HG03139 (cell line): ENCODE measurements at regions not wholly inside any gene's neighbourhood (a gene's known extent, or its start where the extent isn't known, plus 50 kb on each side); places are given as distances from the start of the nearest gene placed in this dataset.
"Not testable (repeated sequence)": the region's sequence is repeated elsewhere in the genome, so short reads cannot be mapped to it uniquely, and the experiment has no call there.

Experiments
- ATAC-seq: cut with Tn5 transposase; IDR thresholded peaks from one replicate; pipeline ENCODE4 v1.9.1; 2021; ENCODE audit not compliant: unreplicated experiment

GRCh38 chr4:11685481-11685880 lies 256.8 kb upstream of the HS3ST1 start:
- ATAC-seq, result no peak

GRCh38 chr4:11675051-11675800 lies 246.5 kb upstream of the HS3ST1 start:
- no peak for ATAC-seq

- ATAC-seq, result no peak
Measured at GRCh38 chr4:11670304-11670703, 241.6 kb upstream of the HS3ST1 start.

DNA sequence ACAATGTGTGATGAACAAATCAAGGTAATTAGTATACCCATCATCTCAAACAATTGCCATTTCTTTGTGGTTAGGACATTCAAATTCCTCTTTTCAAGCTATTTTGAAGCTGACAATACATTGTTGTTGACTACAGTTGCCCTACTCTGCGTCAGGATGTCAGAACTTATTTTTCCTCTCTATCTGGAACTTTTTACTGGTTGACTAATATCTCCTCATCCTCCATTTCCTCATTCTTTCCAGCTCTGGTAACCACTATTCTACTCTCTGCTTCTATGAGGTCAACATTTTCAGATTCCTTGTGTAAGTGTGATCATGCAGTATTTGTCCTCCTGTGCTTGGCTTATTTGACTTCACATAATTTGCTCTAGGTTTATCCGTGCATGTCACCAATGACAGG lies 240.5 kb upstream of the HS3ST1 start:
- ATAC-seq, result no peak

- no peak for ATAC-seq
Measured at GRCh38 chr4:11663114-11663513, 234.4 kb upstream of the HS3ST1 start.

DNA sequence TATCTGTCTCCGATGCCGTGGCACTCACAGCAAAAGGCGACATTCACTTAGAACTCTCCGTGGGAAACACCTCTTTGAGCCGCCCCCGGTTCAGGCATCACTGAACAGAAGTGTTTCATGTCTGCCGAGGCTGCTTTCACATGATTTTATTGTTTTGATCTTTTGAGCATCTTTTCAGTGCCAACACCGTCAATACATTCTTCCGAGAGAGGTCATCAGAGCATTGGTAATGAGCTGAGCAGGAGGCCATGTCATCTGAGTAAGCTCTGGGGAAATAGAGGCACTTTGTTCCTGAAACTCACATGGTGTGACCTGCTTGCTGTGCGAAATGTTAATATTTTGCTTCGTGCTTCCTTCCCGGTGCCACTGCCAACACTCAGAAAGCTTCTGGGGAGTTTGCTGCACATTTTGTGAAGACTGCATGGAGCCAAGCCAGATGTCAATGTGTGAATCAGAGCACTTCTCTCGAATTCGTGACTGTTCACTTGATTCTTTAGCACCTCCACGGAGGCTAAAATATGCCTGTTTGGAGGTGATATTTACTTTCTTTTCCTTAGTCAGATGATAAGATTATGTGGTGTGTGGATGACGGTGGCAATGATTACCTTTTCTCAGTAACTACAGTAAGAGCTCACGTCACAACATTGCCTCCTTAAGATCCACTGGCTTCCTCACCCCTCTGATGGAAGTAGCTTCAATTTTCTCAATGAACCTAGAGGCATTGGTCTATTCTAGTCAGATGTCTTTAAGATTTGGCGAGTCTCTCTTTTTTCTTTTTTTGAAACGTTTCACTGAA lies 222.3 kb upstream of the HS3ST1 start:
- ATAC-seq, result no peak

GRCh38 chr4:11647433-11647832 lies 218.7 kb upstream of the HS3ST1 start:
- no peak for ATAC-seq

GRCh38 chr4:11643081-11643480 lies 214.4 kb upstream of the HS3ST1 start:
- not testable (repeated sequence) for ATAC-seq

DNA sequence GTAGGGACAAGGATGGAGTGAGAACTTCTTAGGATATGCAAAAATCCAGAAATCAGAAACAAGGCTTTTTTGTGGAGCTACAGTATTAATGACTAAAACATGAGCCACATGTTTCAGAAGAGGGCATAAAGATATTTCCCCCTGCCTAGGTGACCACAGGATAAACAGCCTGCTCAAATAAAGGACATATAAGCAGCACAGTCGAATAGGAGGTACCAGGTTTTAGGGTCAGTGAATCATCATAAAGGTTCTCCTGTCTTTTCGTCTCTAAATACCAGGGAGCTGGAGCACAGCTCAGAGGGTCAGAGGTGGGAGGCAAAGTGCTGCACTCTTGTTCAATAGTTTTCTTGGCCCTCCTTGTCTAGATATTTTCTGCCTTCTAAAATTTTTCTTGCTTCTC lies 211.9 kb upstream of the HS3ST1 start:
- ATAC-seq, result no peak

DNA sequence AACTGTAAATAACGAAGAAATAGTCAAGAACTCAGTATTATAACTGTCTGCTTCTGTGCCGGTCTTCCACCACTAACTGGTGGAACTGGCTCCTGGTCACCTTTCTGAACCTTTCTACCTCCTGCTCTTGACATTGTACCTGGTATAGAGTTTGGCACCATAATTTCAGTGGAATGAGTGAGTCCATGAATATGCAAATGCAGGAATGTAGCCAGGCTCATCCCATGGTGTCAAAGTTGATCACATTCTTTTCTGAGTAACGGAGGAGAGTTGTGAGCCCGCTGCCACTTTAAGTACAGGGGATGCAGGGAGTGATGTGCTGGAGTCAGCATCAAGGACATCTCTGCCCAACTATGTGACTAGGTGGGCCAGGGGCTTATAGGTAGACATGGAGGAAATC lies 207.9 kb upstream of the HS3ST1 start:
- no peak for ATAC-seq

DNA sequence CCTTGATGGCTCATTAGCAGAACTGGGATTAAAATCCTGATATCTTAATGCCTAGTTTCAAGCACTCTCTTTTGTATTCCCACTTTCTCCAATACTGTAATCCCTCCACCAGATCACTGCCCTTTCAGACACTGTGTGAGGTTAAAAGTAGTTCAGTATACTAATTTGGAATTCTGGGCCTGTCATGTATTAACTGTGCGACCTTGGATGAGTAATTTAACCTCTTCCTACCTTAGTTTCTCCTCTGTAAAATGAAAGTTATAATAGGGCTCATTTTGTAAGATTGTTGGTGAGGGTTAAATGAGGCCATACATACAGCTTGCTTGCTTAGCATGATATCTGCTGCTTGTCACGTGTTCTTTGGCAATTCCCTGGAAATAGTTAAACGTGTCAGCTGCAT lies 207.3 kb upstream of the HS3ST1 start:
- no peak for ATAC-seq

GRCh38 chr4:11635342-11635741 lies 206.6 kb upstream of the HS3ST1 start:
- ATAC-seq, result no peak

- no peak for ATAC-seq
Measured at GRCh38 chr4:11634283-11634682, 205.6 kb upstream of the HS3ST1 start.

- ATAC-seq, result no peak
Measured at GRCh38 chr4:11633430-11633829, 204.7 kb upstream of the HS3ST1 start.

DNA sequence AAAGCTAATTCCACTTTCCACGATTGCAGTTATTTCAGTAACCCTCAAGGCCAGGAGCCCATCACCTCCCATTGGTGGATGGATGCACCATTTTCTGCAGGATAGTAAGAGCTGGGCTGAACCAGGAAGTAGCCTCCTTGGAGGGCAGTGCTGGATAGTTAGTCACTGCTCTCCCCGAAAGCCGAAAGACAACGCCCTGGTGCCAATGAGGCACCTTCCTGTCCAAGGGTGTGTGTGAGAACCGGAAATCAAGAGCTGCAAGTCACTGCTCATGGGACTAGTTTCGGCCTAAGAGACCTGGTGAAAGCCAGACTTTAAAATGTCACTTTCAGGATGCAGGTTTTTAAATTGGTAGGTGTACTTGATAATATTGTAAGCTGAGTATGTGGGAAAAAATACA lies 203.8 kb upstream of the HS3ST1 start:
- no peak for ATAC-seq

DNA sequence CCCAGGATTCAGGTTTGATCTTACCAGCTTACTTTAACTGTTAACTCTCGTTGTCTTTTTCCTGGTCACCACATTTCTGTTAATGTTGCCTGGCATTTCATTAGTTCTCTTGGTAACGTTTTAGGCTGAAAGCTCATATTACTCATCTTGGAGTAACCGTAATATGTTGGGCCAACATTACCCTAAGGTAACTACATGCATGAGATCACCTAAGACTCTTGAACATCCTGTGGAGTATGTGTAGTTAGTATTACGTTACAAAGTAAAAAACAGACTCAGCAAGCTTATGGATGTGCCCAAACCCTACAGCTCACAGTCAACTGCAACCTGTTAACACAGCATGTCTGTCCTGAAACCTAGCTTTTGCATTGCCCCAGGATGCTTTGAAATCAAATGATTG lies 203.3 kb upstream of the HS3ST1 start:
- no peak for ATAC-seq

DNA sequence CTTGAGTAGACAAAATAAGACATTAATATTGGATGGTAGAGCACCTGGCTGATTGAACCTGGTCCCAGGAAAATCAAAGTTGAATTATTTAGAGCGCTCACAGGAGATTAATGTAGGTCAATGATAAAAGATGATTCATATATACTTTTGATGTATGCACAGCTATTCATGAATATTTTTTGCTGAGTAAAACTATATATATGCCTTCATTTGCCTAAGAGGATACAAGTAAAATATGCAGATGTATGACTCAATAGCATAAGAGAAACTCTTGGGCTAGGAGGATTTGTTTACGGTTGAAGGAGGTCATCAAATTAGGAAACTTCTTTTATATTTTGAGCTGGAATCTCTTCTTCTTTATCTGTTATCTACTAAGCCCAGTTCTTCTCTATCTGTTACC lies 202.7 kb upstream of the HS3ST1 start:
- ATAC-seq, result no peak

- no peak for ATAC-seq
Measured at GRCh38 chr4:11628093-11628725, 199.5 kb upstream of the HS3ST1 start.

DNA sequence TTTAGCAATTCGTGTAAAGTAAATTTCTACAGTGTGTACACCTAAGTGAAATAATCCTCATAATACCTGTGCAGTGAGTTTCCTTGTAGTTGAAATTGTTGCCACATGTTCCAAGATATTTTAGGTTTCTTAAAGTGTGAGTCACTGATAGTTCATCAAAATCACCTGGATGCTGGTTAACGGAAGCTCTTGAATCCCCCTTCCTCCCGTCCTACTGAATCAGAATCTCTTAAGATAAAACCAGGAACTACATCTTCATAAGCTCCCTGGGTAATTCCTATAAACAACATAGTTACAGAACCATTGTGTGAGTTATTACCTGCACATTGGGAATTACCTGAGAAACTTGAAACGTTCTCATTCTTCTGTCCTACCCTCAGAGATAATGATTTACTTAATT lies 197.4 kb upstream of the HS3ST1 start:
- no peak for ATAC-seq

- ATAC-seq, result no peak
Measured at GRCh38 chr4:11625211-11625610, 196.5 kb upstream of the HS3ST1 start.

DNA sequence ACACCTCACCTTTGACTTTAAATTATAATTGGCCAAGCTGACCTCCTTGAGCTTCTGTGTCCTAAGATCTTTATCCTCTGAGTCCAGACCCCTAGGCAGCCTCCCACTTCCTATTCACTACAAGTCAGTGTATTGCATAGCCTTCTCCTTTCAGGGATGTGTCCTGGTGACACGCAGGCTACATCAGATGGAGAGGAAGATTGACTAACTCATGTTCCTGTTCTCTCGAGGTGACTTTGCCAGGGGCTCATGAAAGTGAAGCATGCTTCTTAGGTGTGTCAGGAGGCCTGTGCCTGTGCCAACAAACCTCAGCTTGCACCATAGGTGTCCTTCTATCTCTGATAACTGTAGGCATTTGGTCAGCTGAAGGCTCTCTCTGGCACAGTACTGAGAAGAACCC lies 195.7 kb upstream of the HS3ST1 start:
- ATAC-seq, result no peak

DNA sequence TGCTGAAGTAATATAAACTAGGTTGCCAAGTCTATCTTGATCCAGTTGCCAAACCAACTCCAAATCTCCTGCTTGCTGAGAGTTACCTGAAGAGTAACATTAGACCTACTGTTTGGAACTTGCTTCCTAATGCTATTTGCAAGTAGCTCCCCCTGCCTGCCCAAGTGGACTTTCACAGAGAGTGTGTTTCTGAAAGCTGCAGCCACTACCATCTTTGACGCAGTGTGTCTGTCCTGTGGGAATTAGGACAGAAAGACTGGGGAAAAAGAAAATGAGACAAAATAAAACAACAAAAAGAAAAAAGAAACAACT lies 195.0 kb upstream of the HS3ST1 start:
- no peak for ATAC-seq
